NCI-H226 (cell line): ENCODE measurements at regions not wholly inside any gene's neighbourhood (a gene's known extent, or its start where the extent isn't known, plus 50 kb on each side); places are given as distances from the start of the nearest gene placed in this dataset.

Experiments
- DNase-seq: peaks from one replicate; pipeline ENCODE4 v3.0.0-alpha.2; 2015

- no peak for DNase-seq
Measured at GRCh38 chr12:94813314-94813713, 163.0 kb upstream of the TMCC3 start.

GRCh38 chr12:94812345-94812744 lies 162.0 kb upstream of the TMCC3 start:
- no peak for DNase-seq

GRCh38 chr12:94811611-94812010 lies 161.3 kb upstream of the TMCC3 start:
- DNase-seq, result no peak

DNA sequence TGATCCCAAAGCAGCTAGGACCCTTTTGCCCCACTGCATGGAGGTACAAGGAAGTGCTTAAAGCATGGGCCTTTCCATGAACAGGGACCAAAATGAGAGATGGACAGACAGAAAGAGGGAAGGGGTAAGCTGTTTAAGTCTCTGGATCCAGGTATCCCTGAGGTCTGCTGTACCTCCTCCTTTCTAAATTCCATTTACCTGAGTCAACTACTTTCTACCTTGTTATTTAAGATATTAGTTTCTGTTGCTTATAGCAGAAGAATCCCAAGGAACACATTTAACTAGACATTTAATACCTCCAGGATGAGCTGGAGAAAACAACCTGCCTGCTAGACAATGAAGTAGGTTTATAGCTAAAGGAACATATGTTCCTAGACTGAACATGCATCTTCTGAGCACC lies 157.6 kb upstream of the TMCC3 start:
- no peak for DNase-seq

DNA sequence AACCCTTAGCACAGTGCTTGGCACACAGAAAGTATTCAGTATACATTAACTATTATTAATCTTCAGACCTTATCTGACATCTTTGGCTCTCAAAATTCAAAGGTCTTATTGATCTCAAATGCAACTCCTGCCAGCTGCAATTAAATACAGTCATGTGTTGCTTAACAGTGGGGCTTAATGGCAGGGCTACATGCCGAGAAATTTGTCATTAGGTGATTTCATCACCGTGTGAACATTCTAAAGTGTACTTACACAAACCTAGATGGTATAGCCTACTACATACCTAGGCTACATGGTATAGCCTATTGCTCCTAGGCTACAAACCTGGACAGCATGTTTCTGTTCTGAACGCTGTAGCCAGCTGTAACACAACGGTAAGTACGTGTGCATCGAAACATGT lies 156.3 kb upstream of the TMCC3 start:
- DNase-seq, result no peak

- DNase-seq, result peak; percentile 59
Measured at GRCh38 chr12:94805749-94806529, 155.6 kb upstream of the TMCC3 start.

DNA sequence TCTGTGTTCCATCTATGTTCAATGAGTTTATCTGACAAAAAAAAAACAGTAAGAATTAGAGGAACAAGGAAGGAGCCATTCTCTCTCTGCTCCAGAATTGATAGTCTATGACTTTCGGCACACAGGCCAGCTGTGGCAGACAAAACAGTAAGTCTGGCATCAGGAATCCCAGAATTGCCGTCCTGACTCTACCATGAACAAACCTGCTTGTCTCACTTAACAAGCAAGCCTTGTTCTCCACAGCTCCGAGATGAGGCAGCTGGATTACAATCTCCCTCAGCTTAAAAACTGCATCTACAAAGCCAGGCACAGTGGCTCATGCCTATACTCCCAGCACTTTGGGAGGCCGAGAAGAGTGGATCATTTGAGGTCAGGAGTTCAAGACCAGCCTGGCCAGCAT lies 153.6 kb upstream of the TMCC3 start:
- DNase-seq, result no peak

GRCh38 chr12:94802796-94803195 lies 152.4 kb upstream of the TMCC3 start:
- DNase-seq, result no peak

GRCh38 chr12:94801745-94802144 lies 151.4 kb upstream of the TMCC3 start:
- DNase-seq, result no peak

DNA sequence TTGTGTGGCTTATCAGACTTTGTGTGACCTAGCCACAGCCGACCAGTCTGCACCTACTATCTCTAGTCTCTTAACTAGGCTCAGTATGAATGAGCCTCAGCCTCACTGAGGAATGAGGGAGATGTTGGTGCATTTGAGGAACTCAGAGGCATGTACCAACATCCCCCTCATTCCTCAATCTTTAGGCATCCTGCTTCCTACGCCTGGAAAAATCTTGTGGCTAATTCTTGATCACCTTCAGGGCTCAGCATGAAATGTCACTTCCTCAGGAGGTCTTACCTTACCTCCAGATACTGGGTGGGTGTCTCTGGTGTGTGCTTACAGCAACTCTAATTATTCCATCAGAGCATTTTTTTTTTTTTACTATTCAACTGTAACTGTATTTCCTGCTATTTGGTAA lies 148.8 kb upstream of the TMCC3 start:
- DNase-seq, result no peak

DNA sequence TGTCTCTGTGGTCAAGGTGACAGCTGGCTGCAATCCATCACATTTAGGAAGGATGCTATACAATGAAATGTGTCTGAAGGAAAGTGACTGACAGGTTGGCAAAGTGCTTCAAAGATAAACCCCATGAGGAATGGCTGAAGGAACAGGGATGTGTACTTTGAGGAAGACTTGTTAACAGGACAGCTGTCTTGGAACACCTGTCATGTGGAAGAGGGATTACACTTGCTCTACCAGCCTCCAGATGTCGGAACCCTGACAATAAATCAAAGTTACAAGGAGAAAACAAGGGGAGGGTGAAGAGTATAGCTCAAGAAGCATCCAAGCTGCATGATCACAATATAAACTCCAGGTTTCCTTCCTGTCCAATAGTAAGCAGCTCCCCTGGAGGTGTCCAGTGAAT lies 147.8 kb upstream of the TMCC3 start:
- DNase-seq, result no peak

GRCh38 chr12:94795520-94795919 lies 145.2 kb upstream of the TMCC3 start:
- peak; percentile 63 for DNase-seq

DNA sequence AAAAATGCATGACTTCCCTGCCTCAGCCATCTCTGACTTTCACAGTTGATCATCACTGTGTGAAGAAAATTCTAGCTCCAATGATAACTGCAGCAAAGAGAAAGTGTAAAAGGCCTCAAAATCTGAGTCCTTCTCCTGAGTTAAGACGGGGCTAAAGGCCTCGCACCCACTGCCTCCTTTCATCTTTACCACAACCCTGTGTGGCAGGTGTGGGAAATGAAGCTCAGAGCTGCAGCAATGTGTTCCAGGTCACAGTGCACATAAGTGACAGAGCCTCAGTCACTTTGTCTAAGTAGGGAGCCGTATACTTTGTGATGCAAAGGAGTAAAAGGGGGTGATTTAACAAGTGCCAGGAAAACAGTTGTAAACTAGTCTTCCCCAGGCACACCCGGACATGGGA lies 144.7 kb upstream of the TMCC3 start:
- no peak for DNase-seq

GRCh38 chr12:94793191-94793595 lies 142.8 kb upstream of the TMCC3 start:
- DNase-seq, result no peak

- DNase-seq, result no peak
Measured at GRCh38 chr12:94792693-94793092, 142.3 kb upstream of the TMCC3 start.

GRCh38 chr12:94791933-94792332 lies 141.6 kb upstream of the TMCC3 start:
- DNase-seq, result no peak

GRCh38 chr12:94790825-94791224 lies 140.5 kb upstream of the TMCC3 start:
- DNase-seq, result no peak

DNA sequence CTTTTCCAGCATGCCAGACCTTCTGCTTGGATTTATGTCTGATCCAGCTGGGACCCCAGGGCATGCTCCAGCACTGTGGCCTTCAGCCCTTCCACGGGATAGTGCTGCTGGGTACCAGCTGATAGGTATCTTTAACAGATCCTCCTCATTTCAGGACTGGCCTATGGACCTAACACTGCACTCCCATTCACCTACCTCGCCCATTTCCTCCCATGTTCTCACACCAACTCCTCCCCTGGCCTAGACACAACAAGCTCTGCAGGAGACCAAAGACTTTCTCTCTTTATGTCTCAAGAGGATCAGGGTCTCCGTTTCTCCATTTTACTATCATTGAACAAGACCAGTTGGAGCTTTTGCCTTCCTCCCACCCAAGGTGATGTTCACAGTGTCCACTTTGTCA lies 140.0 kb upstream of the TMCC3 start:
- DNase-seq, result no peak

GRCh38 chr12:94789510-94790225 lies 139.3 kb upstream of the TMCC3 start:
- no peak for DNase-seq

DNA sequence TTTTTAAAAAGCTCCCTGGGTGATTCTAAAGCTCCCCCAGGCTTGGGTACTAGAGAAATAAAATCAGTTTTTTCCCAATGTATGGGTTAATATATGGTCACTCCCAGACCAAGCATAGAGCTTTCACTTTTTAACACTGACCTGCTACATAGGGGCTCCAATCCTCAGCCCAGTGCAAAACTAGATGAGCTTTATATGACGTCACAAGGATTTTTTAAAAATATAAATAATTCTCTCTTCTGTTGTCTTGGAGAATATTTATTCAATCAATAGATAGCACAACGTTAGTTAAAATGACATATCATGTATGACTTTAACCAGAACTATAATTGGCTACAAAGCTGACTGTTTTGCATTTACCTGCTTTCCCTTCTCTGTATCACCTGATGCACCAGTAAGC lies 137.9 kb upstream of the TMCC3 start:
- no peak for DNase-seq

DNA sequence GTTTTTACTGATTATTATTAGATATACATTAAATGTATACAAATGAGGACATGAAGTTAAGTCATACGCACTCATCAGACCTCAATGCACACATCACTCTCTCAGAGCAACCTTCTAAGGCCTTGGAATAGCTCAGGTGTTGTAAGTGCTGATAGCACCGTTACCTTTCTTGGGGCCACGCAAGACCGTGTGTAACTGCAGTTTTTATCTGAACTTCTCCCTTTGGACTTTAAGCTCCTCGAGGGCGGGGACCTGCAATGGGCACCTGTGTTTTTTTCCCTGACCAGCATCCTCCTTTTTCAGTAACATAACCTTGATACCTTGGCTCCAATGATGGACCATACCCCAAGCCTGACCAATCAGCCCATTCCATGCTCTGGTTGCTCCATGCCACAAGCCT lies 136.5 kb upstream of the TMCC3 start:
- no peak for DNase-seq

- peak; percentile 33 for DNase-seq
Measured at GRCh38 chr12:94783862-94784261, 133.5 kb upstream of the TMCC3 start.

GRCh38 chr12:94783343-94783742 lies 133.0 kb upstream of the TMCC3 start:
- DNase-seq, result no peak

GRCh38 chr12:94781835-94782234 lies 131.5 kb upstream of the TMCC3 start:
- no peak for DNase-seq

DNA sequence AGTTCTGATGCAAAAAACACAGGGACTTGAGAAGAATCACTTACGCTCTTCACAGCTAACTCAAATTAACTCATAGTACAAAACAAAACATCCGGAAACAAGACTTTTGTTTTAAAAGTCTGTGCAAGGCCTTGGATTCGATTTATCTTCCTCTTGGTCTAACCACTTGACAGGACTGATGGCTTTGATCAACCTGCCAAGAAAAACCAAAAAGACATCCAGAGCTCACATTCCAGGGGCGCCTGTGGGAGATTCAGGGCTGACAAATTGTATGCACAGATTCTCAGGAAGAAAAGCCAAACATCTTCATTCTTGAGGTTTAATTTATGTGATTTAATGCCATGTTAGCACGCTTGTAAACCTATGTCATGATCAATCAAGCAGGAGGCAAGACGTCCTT lies 129.1 kb upstream of the TMCC3 start:
- DNase-seq, result peak; percentile 83
